ENCODE measurements at regions not wholly inside any gene's neighbourhood (a gene's known extent, or its start where the extent isn't known, plus 50 kb on each side); places are given as distances from the start of the nearest gene placed in this dataset.
A peak's percentile ranks its signal among the peaks of the same experiment; 100 is the strongest.

DNA sequence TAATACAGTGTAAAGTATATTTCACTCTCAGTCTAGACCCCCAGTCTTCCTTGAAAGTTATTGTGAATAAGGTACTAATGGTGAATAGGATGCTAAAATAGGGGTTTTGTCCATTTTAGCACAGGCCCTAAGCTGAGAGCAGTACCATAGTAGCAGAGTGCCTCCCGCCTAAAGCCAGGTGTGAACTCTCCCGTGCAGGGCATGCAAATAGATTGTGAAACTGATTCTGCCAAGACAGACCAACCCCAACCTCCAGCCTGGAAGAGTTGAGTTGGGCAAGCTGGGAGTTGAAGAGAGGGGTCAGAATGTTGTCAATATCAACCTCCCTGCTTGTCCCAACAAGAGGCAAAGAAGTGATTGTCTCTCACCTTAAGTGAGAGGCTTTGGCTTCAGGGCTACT is 97.4 kb upstream of the CYRIA start:
- Mint-ChIP-seq H3K27ac (no peak overlapping the region), H3K27me3 (peaks cover 2% of the 10 kb centered on the region), H3K4me3 (no peak overlapping the region), H3K36me3 (ENCODE audit: low read depth) (no peaks in the 10 kb centered on the region), H3K9me3 (no peaks in the 10 kb centered on the region), H3K4me1 (ENCODE audit: low read depth) (no peaks in the 10 kb centered on the region)
- intact Hi-C loops (cut with DNase I, micrococcal nuclease): no loop called here
- H3K4me1 ChIP-seq (ENCODE audit: insufficient read depth, low read length): no peaks in the 10 kb centered on the region
- no peaks in the 10 kb centered on the region for H3K36me3 ChIP-seq (ENCODE audit: insufficient read depth, low read length)
- no peak for DNase-seq
- H3K4me3 ChIP-seq (ENCODE audit: low read length): no peak overlapping the region
- H3K27me3 ChIP-seq (ENCODE audit: control insufficient read depth in 1 of 2, insufficient read depth in 2 of 2, low read length in 2 of 2): no peaks in the 10 kb centered on the region
- no peak overlapping the region for H3K27ac ChIP-seq (ENCODE audit: low read depth in 1 of 2, low read length in 2 of 2)
- CTCF ChIA-PET: no interaction called here
- H3K9me3 ChIP-seq (ENCODE audit: control insufficient read depth in 1 of 2, insufficient read depth in 1 of 2, low read length in 2 of 2): no peaks in the 10 kb centered on the region
- TF ChIP-seq CTCF (IDR thresholded peaks at IDR 0.05): no peak
- POLR2A ChIA-PET: no interaction called here
- ATAC-seq (ENCODE audit: poor library complexity): no peak

GRCh38 chr2:16760426-16760825 is 94.8 kb upstream of the CYRIA start:
- Mint-ChIP-seq H3K27me3 (peaks cover 5% of the 10 kb centered on the region), H3K36me3 (ENCODE audit: low read depth) (no peaks in the 10 kb centered on the region), H3K9me3 (no peaks in the 10 kb centered on the region), H3K4me3 (no peak overlapping the region), H3K27ac (no peak overlapping the region), H3K4me1 (ENCODE audit: low read depth) (no peaks in the 10 kb centered on the region)
- Histone ChIP-seq H3K9me3 (ENCODE audit: control insufficient read depth in 1 of 2, insufficient read depth in 1 of 2, low read length in 2 of 2) (no peaks in the 10 kb centered on the region), H3K4me1 (ENCODE audit: insufficient read depth, low read length) (no peaks in the 10 kb centered on the region), H3K27me3 (ENCODE audit: control insufficient read depth in 1 of 2, insufficient read depth in 2 of 2, low read length in 2 of 2) (no peaks in the 10 kb centered on the region), H3K36me3 (ENCODE audit: insufficient read depth, low read length) (no peaks in the 10 kb centered on the region), H3K27ac (ENCODE audit: low read depth in 1 of 2, low read length in 2 of 2) (no peak overlapping the region), H3K4me3 (ENCODE audit: low read length) (no peak overlapping the region)
- ChIA-PET CTCF (no interaction called here), POLR2A (no interaction called here)
- no peak for DNase-seq
- TF ChIP-seq CTCF (IDR thresholded peaks at IDR 0.05): no peak
- intact Hi-C loops (cut with DNase I, micrococcal nuclease): no loop called here
- ATAC-seq (ENCODE audit: poor library complexity): no peak

GRCh38 chr2:16756831-16757644 is 91.4 kb upstream of the CYRIA start:
- Mint-ChIP-seq H3K4me1 (ENCODE audit: low read depth) (no peaks in the 10 kb centered on the region), H3K9me3 (no peaks in the 10 kb centered on the region), H3K36me3 (ENCODE audit: low read depth) (no peaks in the 10 kb centered on the region), H3K27me3 (peaks cover 5% of the 10 kb centered on the region), H3K4me3 (no peak overlapping the region), H3K27ac (no peak overlapping the region)
- H3K4me1 ChIP-seq (ENCODE audit: insufficient read depth, low read length): no peaks in the 10 kb centered on the region
- H3K36me3 ChIP-seq (ENCODE audit: insufficient read depth, low read length): no peaks in the 10 kb centered on the region
- no peak overlapping the region for H3K27ac ChIP-seq (ENCODE audit: low read depth in 1 of 2, low read length in 2 of 2)
- intact Hi-C loops (cut with DNase I, micrococcal nuclease): loop anchor here (1.0 to 5.0 kb wide), 5 partner anchors 143 to 1120 kb away; partner anchors contain the start of gene MYCN (in 2 of the 2)
- no peaks in the 10 kb centered on the region for H3K27me3 ChIP-seq (ENCODE audit: control insufficient read depth in 1 of 2, insufficient read depth in 2 of 2, low read length in 2 of 2)
- peak; percentile 75 for TF ChIP-seq CTCF (IDR thresholded peaks at IDR 0.05)
- ATAC-seq (ENCODE audit: poor library complexity) (peak; percentile 67), DNase-seq (peak; percentile 18 to 76 (median 44))
- POLR2A ChIA-PET: no interaction called here
- CTCF ChIA-PET: interaction anchor here (0.7 to 1.2 kb wide), 3 partner anchors 143 to 1120 kb away, joined by 3 to 5 read pairs (median 3); no protein-coding TSS in a partner anchor
- H3K9me3 ChIP-seq (ENCODE audit: control insufficient read depth in 1 of 2, insufficient read depth in 1 of 2, low read length in 2 of 2): no peaks in the 10 kb centered on the region
- H3K4me3 ChIP-seq (ENCODE audit: low read length): no peak overlapping the region
